HG02970 (cell line): ENCODE measurements at regions not wholly inside any gene's neighbourhood (a gene's known extent, or its start where the extent isn't known, plus 50 kb on each side); places are given as distances from the start of the nearest gene placed in this dataset.

Experiments used
- ATAC-seq: cut with Tn5 transposase; IDR thresholded peaks from one replicate; pipeline ENCODE4 v1.9.1; 2021; ENCODE audit warnings: mild to moderate bottlenecking, moderate library complexity, moderate number of reproducible peaks; ENCODE audit not compliant: unreplicated experiment, low FRiP score

GRCh38 chr6:113447088-113447831 lies 409.9 kb upstream of the MARCKS start:
- ATAC-seq, result no peak

- no peak for ATAC-seq
Observed at GRCh38 chr6:113449051-113449450, 408.1 kb upstream of the MARCKS start.

GRCh38 chr6:113450061-113450465 lies 407.1 kb upstream of the MARCKS start:
- ATAC-seq, result no peak

GRCh38 chr6:113451049-113451448 lies 406.1 kb upstream of the MARCKS start:
- no peak for ATAC-seq

- ATAC-seq, result no peak
Observed at GRCh38 chr6:113457198-113457597, 399.9 kb upstream of the MARCKS start.

- no peak for ATAC-seq
Observed at GRCh38 chr6:113457751-113458150, 399.4 kb upstream of the MARCKS start.

- no peak for ATAC-seq
Observed at GRCh38 chr6:113458368-113459010, 398.7 kb upstream of the MARCKS start.

- ATAC-seq, result no peak
Observed at GRCh38 chr6:113461153-113461932, 395.8 kb upstream of the MARCKS start.

- no peak for ATAC-seq
Observed at GRCh38 chr6:113464536-113464935, 392.6 kb upstream of the MARCKS start.

- ATAC-seq, result no peak
Observed at GRCh38 chr6:113464960-113465359, 392.2 kb upstream of the MARCKS start.

GRCh38 chr6:113466526-113466925 lies 390.6 kb upstream of the MARCKS start:
- no peak for ATAC-seq

GRCh38 chr6:113475392-113475791 lies 381.8 kb upstream of the MARCKS start:
- no peak for ATAC-seq

GRCh38 chr6:113476937-113477839 lies 380.0 kb upstream of the MARCKS start:
- no peak for ATAC-seq

- no peak for ATAC-seq
Observed at GRCh38 chr6:113480616-113481015, 376.5 kb upstream of the MARCKS start.

GRCh38 chr6:113481458-113481857 lies 375.7 kb upstream of the MARCKS start:
- ATAC-seq, result no peak

GRCh38 chr6:113481910-113482309 lies 375.2 kb upstream of the MARCKS start:
- ATAC-seq, result no peak

- no peak for ATAC-seq
Observed at GRCh38 chr6:113482771-113483170, 374.4 kb upstream of the MARCKS start.

GRCh38 chr6:113486199-113486598 lies 370.9 kb upstream of the MARCKS start:
- ATAC-seq, result no peak

- ATAC-seq, result no peak
Observed at GRCh38 chr6:113487489-113488058, 369.6 kb upstream of the MARCKS start.

- no peak for ATAC-seq
Observed at GRCh38 chr6:113488061-113488460, 369.1 kb upstream of the MARCKS start.
